Testis (tissue), 2 donors: ENCODE measurements at regions not wholly inside any gene's neighbourhood (a gene's known extent, or its start where the extent isn't known, plus 50 kb on each side); places are given as distances from the start of the nearest gene placed in this dataset.

Source experiments
- DNase-seq: peaks from one replicate; pipeline ENCODE4 v3.0.0-alpha.2; 2019
- H3K27ac ChIP-seq, 2 donors: fragments of 200-600 bp; sonication (generic); one replicate each; pipeline ENCODE4 v1.5.1; 2019
- H3K27me3 ChIP-seq: fragments of 200-600 bp; sonication (generic); one replicate; pipeline ENCODE4 v1.5.1; 2019
- H3K36me3 ChIP-seq: fragments of 200-600 bp; sonication (generic); one replicate; pipeline ENCODE4 v1.5.1; 2017; ENCODE audit warnings: low read depth; ENCODE audit errors: missing control alignments
- H3K4me1 ChIP-seq: fragments of 200-600 bp; sonication (generic); one replicate; pipeline ENCODE4 v1.5.1; 2019
- H3K4me3 ChIP-seq, 2 donors: fragments of 200-600 bp; sonication (generic); one replicate each; pipeline ENCODE4 v1.5.1; 2017 to 2019
- H3K9me3 ChIP-seq: fragments of 200-600 bp; sonication (generic); one replicate; pipeline ENCODE4 v1.5.1; 2017
- POLR2A ChIP-seq: fragments of 450-650 bp; IDR thresholded peaks from one replicate; pipeline ENCODE4 v1.6.1; 2017; ENCODE audit warnings: antibody characterized with exemption, mild to moderate bottlenecking, moderate library complexity
- WGBS, 2 donors: methylation state at CpG; one replicate each; pipeline ENCODE4 v1.1.5; 2018; 5-methylcytosine and 5-hydroxymethylcytosine counted together
- intact Hi-C: fragments of 100-400 bp; cut with DNase I; formaldehyde crosslinking; loops from one replicate; pipeline ENCODE4 v1.15.1; 2023; ENCODE audit warnings: low total_unique reads
- TF ChIP-seq, protein P1 (sequence below), 3 experiments: fragments of 450-650 bp in 2 of 3; fragments of 200-600 bp in 1 of 3; sonication (generic) in 1 of 3; IDR thresholded peaks; one replicate each; pipeline ENCODE4 v1.5.1; 2016 to 2019; ENCODE audit warnings: antibody characterized with exemption in 3 of 3, mild to moderate bottlenecking in 2 of 3, moderate library complexity in 1 of 3

- WGBS, 2 donors = 94% methylated on average over 5 of the region's 5 CpGs
- Histone ChIP-seq H3K36me3 (no peaks in the 10 kb centered on the region), H3K4me1 (no peaks in the 10 kb centered on the region), H3K4me3 (no peak overlapping the region), H3K27ac (no peak overlapping the region), H3K9me3 (no peaks in the 10 kb centered on the region), H3K27me3 (no peaks in the 10 kb centered on the region)
- intact Hi-C loops = no loop called here
- TF ChIP-seq, protein P1, sequence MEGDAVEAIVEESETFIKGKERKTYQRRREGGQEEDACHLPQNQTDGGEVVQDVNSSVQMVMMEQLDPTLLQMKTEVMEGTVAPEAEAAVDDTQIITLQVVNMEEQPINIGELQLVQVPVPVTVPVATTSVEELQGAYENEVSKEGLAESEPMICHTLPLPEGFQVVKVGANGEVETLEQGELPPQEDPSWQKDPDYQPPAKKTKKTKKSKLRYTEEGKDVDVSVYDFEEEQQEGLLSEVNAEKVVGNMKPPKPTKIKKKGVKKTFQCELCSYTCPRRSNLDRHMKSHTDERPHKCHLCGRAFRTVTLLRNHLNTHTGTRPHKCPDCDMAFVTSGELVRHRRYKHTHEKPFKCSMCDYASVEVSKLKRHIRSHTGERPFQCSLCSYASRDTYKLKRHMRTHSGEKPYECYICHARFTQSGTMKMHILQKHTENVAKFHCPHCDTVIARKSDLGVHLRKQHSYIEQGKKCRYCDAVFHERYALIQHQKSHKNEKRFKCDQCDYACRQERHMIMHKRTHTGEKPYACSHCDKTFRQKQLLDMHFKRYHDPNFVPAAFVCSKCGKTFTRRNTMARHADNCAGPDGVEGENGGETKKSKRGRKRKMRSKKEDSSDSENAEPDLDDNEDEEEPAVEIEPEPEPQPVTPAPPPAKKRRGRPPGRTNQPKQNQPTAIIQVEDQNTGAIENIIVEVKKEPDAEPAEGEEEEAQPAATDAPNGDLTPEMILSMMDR (IDR thresholded peaks at IDR 0.05) = no peak
- TF ChIP-seq POLR2A = no peak
- DNase-seq = no peak
Observed at GRCh38 chr5:164185000-164185399, 679.6 kb downstream of the MAT2B start.

GRCh38 chr5:164186550-164186949 is 681.1 kb downstream of the MAT2B start:
- Histone ChIP-seq H3K4me1 (no peaks in the 10 kb centered on the region), H3K36me3 (no peaks in the 10 kb centered on the region), H3K9me3 (no peaks in the 10 kb centered on the region), H3K4me3 (no peak overlapping the region), H3K27me3 (no peaks in the 10 kb centered on the region), H3K27ac (no peak overlapping the region)
- DNase-seq = no peak
- WGBS, 2 donors = 85 to 93% methylated on average over 3 of the region's 3 CpGs
- no peak for TF ChIP-seq POLR2A
- TF ChIP-seq, protein P1 (IDR thresholded peaks at IDR 0.05) = no peak
- intact Hi-C loops = no loop called here

DNA sequence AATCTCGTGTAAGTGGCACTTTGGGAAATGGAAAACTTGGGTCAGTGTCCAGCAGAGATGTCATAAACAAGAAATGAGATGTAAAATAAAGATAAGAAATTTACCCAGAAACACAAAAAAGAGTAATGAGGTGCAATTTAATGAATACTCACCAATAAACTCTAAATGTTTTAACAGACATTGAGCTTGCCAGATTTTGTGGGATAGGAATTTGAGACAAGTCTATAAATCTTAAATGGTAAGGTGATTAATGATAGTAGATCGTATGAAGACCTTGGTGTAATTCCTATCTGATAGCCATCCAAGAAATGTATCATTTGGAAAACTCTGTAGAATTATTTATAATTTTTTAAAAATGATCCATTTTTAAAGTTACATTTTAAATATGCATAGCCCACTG is 682.4 kb downstream of the MAT2B start:
- H3K4me3 ChIP-seq = no peak overlapping the region
- H3K9me3 ChIP-seq = no peaks in the 10 kb centered on the region
- no peaks in the 10 kb centered on the region for H3K27me3 ChIP-seq
- H3K27ac ChIP-seq = no peak overlapping the region
- no peak for DNase-seq
- H3K4me1 ChIP-seq = no peaks in the 10 kb centered on the region
- intact Hi-C loops = no loop called here
- WGBS, 2 donors = 62 to 65% methylated on average over 2 of the region's 2 CpGs
- no peak for TF ChIP-seq POLR2A
- TF ChIP-seq, protein P1 (IDR thresholded peaks at IDR 0.05) = no peak
- H3K36me3 ChIP-seq = no peaks in the 10 kb centered on the region

DNA sequence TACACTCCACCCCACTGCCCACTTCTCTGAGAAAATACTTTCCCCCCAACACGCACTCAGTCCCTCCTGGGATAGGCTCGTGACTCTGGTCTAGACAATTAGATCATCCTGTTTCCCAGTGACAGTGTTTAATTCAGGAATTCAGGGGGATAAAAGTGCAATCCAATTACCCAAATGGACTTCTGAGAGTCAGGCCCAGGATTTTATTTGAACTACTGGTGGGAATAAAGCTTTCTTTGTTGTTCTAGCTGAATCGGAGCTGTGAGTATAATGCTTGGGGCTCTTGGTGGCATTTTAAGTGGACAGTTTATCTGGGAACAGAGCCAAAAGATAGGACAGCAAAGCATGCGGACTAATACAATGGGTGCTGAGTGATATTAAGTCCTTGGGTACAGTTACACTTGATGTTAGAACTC is 683.3 kb downstream of the MAT2B start:
- Histone ChIP-seq H3K9me3 (no peaks in the 10 kb centered on the region), H3K4me1 (no peaks in the 10 kb centered on the region), H3K27ac (no peak overlapping the region), H3K36me3 (no peaks in the 10 kb centered on the region), H3K4me3 (no peak overlapping the region), H3K27me3 (no peaks in the 10 kb centered on the region)
- intact Hi-C loops = no loop called here
- TF ChIP-seq POLR2A = no peak
- TF ChIP-seq, protein P1 (IDR thresholded peaks at IDR 0.05) = no peak
- 56 to 69% methylated on average over 4 of the region's 4 CpGs for WGBS, 2 donors
- DNase-seq = peak; percentile 32

GRCh38 chr5:164191240-164191639 is 685.8 kb downstream of the MAT2B start:
- Histone ChIP-seq H3K36me3 (no peaks in the 10 kb centered on the region), H3K27ac (no peak overlapping the region), H3K4me3 (no peak overlapping the region), H3K4me1 (no peaks in the 10 kb centered on the region), H3K9me3 (no peaks in the 10 kb centered on the region), H3K27me3 (no peaks in the 10 kb centered on the region)
- intact Hi-C loops = no loop called here
- WGBS, 2 donors = 31 to 32% methylated on average over 3 of the region's 3 CpGs
- DNase-seq = peak; percentile 36
- TF ChIP-seq, protein P1 (IDR thresholded peaks at IDR 0.05) = no peak
- TF ChIP-seq POLR2A = no peak
